NCI-H748 (cell line): ENCODE measurements at regions not wholly inside any gene's neighbourhood (a gene's known extent, or its start where the extent isn't known, plus 50 kb on each side); places are given as distances from the start of the nearest gene placed in this dataset.
"Not testable (repeated sequence)": the region's sequence is repeated elsewhere in the genome, so short reads cannot be mapped to it uniquely, and the experiment has no call there.

Source experiments
- DNase-seq: peaks from one replicate; lab custom pipeline; 2025; ENCODE audit not compliant: unreplicated experiment; lab: John Stamatoyannopoulos, UW

DNA sequence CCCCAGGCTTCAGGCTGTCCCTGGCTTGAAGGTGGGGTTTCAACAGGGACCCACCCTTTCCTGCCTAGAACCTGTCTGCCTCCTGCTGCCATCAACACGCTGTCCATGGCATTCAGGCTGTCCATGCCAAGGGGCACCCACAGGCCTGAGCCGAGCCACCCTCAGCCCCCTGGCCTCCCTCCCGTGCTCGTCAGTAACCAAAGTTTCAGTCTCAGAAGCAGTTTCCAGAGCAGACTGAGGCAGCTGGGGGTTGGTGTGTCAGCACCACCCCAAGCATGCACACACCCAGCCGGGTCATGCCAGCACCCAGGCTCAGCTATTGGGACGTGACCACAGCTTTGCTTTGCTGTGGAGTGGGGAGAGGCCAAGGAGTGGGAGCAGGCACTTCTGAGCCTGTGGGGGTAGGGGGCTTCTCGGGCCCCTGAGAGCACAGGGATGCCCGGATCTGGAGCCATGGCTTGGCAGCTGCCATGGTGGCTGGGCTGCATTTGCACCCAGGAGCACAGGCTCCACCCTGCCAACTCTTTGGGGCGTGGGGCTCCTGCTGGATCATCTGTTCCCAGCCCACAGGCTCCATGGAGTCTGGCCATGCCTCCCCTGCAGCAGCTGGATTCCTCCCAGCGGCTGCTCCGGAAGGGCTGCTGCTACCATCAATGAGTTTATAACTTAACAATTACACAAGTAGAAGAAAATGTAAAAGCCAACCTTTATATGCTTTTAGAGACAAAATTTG is 314.5 kb upstream of the SEMA3C start:
- no peak for DNase-seq

- no peak for DNase-seq
Observed at GRCh38 chr7:81232084-81232799, 313.4 kb upstream of the SEMA3C start.

DNA sequence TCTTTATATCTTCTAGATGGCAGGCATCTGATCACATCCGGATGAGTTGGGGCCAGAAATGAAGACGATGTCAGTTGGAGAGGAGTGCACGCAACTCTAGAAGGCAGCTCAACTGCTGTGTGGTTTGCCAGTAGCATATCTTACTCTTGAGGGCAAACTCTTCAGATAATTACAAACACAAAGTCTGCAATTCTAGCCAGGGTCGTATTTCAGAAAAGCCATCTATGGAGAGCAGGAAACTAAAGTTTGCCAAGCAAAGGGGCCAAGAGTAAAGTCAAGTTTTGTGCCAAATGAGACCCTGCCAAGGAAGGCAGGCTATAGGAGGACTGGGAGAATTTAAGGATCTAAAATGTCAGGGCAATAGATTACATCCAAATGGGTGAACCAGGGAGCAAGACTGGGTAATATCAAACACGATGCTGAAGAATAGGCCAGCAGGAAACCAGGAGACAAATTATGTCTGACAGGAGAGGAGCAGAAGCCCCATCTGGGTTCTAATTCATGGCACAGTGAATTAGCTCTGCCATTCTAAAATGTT is 312.5 kb upstream of the SEMA3C start:
- DNase-seq: no peak

DNA sequence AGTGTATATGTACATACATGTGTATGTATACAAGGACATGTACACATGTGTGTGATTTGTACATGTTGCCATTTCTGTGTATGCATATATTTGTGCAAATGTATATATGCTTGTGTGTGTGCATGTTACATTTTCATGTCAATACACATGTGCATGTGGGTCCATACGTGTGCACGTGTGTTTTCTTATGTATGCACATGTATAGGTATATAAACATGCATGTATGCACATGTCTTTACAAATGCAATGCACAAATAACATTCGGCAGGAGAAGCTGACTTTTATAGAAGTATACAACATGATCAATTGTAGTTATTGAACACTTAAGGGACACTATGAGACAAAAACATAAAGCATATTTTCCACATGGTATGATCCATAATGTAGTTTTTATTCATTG is 307.4 kb upstream of the SEMA3C start:
- no peak for DNase-seq

DNA sequence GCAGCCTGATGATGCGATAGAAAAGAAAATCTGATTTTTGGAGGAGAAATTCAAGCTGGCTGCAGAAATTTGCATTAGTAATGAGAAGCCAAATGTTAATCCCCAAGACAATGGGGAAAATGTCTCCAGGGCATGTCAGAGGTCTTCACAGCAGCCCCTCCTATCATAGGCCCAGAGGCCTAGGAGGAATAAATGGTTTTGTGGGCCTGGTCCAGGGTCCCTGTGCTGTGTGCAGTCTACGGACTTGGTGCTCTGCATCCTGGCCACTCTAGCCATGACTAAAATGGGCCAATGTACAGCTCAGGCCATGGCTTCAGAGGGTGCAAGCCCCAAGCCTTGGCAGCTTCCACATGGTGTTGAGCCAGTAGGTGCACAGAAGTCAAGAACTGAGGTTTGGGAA is 303.8 kb upstream of the SEMA3C start:
- not testable (repeated sequence) for DNase-seq

GRCh38 chr7:81221527-81222217 is 302.8 kb upstream of the SEMA3C start:
- no peak for DNase-seq

GRCh38 chr7:81218480-81219106 is 299.7 kb upstream of the SEMA3C start:
- DNase-seq: no peak

DNA sequence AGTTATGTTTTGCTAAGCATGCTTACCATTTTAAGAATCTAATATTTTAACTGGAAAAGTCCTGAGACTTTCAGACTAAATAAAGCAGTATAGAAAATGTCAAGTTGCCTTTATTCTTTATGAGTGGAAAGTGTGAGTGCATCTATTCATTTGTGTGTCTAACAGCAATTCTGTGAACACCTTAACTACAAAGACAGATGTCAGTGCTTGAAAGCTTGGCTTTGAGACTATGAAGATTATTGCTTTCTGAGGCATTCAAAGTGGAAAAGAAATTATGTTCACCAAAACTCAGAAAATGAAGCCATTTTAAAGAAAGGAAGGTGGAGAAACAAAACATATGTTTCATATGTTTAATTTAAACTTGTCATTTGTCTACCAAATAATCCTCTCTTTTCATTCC is 294.5 kb upstream of the SEMA3C start:
- DNase-seq: no peak

DNA sequence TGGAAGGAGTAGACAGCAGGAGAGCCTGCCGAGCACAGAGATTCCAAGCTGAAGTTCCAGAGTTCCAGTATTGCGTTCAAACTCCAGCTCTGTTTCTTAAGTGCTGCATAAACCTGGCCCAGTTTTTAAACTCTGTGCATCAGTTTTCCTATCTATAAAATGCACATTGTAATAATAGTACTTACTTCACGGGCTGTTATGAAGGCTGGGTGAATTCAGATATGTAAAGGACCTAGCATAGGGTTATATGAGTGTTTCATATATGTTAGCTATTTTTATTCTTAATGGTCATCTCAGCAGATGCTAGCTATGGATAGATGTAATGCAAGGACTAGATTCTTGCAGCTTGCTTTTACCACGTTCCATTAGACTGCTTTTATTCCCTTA is 293.1 kb upstream of the SEMA3C start:
- DNase-seq: no peak

DNA sequence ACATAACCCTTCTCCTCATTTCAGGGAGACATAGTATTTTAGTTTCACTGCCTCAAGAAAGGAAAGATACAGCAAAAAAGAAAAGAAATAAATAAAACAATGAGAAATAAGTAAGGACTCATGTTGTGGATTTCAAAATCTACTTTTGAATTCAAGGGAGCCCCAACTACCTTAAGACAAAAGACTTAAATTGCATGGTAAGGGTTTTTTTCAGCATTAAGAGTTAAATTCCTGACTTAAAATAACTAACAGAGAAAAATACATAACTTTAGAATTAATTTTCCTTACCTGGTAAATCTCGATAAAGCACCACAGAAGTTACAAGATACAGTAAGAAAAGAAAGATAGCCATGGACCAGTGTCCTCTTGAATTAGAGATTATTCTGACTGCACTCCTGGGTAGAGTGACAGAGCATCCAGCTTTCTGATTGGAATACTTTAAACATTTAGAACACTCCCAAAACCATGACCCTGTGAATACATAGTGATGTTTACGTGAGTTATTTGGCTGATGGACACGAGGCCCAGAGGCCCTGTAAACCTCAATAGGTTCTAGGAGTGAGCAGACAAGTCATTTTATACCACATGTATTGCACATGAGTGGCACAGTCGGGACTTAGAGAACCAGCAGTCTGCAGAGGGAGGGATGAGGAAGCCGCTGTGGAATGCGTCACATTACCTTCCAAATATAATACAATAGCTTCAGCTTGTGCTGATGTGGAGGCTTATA is 292.5 kb upstream of the SEMA3C start:
- no peak for DNase-seq

DNA sequence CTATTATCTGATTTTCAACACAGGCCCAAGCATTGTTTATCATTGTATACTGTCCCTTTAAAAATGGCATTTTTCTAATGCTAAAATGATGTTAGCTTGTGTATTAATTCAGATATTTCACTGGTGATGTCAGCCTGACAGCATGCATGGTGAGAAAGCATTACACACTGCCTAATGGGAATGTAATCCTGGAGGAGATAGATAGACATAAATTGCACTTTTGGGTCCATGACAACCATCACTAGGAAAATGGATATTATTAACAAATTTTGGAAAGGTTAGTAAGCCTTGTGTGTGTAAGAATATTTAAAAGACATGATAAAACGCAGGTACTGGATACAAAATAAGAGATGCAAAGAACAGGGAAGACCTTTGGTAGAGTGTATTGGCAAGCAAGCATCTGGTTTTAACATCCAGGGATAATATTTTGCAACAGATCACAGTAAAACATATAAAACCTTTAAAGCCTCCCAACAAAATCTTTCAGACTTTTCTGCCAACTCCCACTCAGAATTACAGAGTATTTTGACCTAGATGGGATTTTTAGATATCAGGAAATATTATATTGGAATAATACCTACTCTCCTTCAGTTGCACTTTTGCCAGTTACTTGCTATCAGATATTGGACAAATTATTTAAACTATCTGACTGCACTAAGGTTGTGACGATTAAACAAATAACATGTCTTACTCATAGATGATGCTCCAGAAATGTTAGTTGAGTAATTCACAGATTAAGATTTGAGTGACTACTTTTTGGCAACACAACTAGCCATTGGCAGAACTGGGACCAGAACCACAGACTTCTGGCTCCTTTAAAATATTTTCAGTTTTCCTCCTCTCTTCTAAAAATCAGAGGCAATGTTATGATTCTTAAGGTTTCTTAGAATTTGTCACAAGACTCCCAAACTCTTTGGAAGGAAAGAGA is 291.6 kb upstream of the SEMA3C start:
- DNase-seq: no peak

GRCh38 chr7:81209059-81209458 is 290.2 kb upstream of the SEMA3C start:
- no peak for DNase-seq

GRCh38 chr7:81207801-81208200 is 288.9 kb upstream of the SEMA3C start:
- no peak for DNase-seq

- no peak for DNase-seq
Observed at GRCh38 chr7:81206667-81207360, 288.0 kb upstream of the SEMA3C start.

DNA sequence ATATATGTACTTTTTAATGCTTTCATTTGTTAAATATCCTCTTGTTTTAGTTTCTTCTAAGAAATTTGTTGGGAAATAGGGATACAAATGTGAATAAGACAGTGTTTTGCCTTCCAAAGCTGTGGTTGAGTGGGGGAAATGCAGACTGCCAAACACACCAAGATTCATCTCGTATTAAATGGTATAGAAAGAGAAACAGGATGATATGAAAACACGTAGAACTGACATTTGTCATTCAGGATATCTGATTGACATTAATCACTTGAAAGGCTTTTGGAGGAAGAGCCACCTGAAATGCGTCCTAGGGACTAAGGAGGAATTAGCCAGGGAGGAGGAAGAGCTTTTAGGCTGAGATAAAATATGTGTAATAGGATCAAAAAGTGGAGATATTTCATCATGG is 287.4 kb upstream of the SEMA3C start:
- DNase-seq: no peak

GRCh38 chr7:81201188-81201587 is 282.3 kb upstream of the SEMA3C start:
- DNase-seq: no peak

- no peak for DNase-seq
Observed at GRCh38 chr7:81198766-81199165, 279.9 kb upstream of the SEMA3C start.

- no peak for DNase-seq
Observed at GRCh38 chr7:81197266-81197665, 278.4 kb upstream of the SEMA3C start.

DNA sequence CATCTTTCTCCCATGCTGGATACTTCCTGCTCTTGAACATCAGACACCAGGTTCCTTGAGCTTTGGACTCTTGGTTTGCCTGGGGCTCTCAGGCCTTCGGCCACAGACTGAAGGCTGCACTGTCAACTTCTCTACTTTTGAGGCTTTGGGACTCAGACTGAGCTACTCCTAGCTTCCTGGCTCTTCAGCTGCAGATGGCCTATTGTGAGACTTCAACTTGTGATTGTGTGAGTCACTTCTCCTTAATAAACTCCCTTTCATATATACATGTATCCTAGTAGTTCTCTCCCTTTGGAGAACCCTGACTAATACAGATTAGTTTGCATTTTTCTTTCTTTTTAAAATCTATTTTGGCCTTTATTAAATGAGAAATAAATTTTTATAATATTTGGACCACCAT is 276.2 kb upstream of the SEMA3C start:
- DNase-seq: no peak
